Gastrocnemius medialis (tissue), 4 donors: ENCODE measurements at regions not wholly inside any gene's neighbourhood (a gene's known extent, or its start where the extent isn't known, plus 50 kb on each side); places are given as distances from the start of the nearest gene placed in this dataset.

Source experiments
- ATAC-seq, 2 donors: fragments of 150-250 bp; one replicate each; pipeline ENCODE4 v1.9.1; 2016
- DNase-seq, 2 donors: peaks; one replicate each; pipeline ENCODE4 v3.0.0-alpha.2; 2019
- H3K27ac ChIP-seq, 4 donors: fragments of 200-600 bp; sonication (generic); 1 replicate in 1 of 4; 2 replicates in 3 of 4; pipeline ENCODE4 v1.5.1; 2016 to 2018; ENCODE audit warnings: mild to moderate bottlenecking in 2 of 4, moderate library complexity in 1 of 4
- H3K27me3 ChIP-seq, 3 donors: fragments of 200-600 bp; sonication (generic) in 2 of 3; 1 replicate in 1 of 3; 2 replicates in 2 of 3; pipeline versions ENCODE4 v1.5.1 to v1.6.0; 2016 to 2019; ENCODE audit warnings: mild to moderate bottlenecking in 1 of 3, moderate library complexity in 1 of 3
- H3K36me3 ChIP-seq, 2 donors: fragments of 200-600 bp; sonication (generic) in 1 of 2; one replicate each; pipeline ENCODE4 v1.5.1; 2017 to 2018
- H3K4me1 ChIP-seq, 2 donors: fragments of 200-600 bp; sonication (generic) in 1 of 2; one replicate each; pipeline ENCODE4 v1.5.1; 2016 to 2017; ENCODE audit warnings: mild to moderate bottlenecking in 2 of 2
- H3K4me3 ChIP-seq, 4 donors: fragments of 200-600 bp; sonication (generic) in 3 of 4; 1 replicate in 1 of 4; 2 replicates in 3 of 4; pipeline ENCODE4 v1.5.1; 2016 to 2019; ENCODE audit warnings: mild to moderate bottlenecking in 2 of 4
- H3K9me3 ChIP-seq, 3 donors: fragments of 200-600 bp; sonication (generic) in 2 of 3; 1 replicate in 1 of 3; 2 replicates in 2 of 3; pipeline ENCODE4 v1.5.1; 2016 to 2019
- POLR2A ChIP-seq, 2 donors: fragments of 450-650 bp; IDR thresholded peaks; one replicate each; pipeline ENCODE4 v1.6.1; 2017; ENCODE audit warnings: antibody characterized with exemption in 2 of 2, mild to moderate bottlenecking in 2 of 2, moderate library complexity in 2 of 2
- in situ Hi-C, 4 donors: fragments of 200-750 bp; cut with MboI; loops; one replicate each; pipeline versions ENCODE4 v1.15.0 to v1.8.0; 2017; ENCODE audit warnings: low sequenced_read_pairs in 4 of 4
- intact Hi-C: fragments of 100-400 bp; cut with DNase I; formaldehyde crosslinking; loops from one replicate; pipeline ENCODE4 v1.15.1; 2023; ENCODE audit warnings: low total_unique reads
- TF ChIP-seq, protein P1 (sequence below), 5 experiments: fragments of 450-650 bp in 3 of 5; fragments of 200-600 bp in 2 of 5; sonication (generic) in 2 of 5; IDR thresholded peaks in 4 of 5; conservative IDR thresholded peaks in 1 of 5; 1 replicate in 4 of 5; 2 replicates in 1 of 5; pipeline ENCODE4 v1.5.1; 2016 to 2019; ENCODE audit warnings: antibody characterized with exemption in 5 of 5, mild to moderate bottlenecking in 3 of 5, moderate library complexity in 3 of 5

DNA sequence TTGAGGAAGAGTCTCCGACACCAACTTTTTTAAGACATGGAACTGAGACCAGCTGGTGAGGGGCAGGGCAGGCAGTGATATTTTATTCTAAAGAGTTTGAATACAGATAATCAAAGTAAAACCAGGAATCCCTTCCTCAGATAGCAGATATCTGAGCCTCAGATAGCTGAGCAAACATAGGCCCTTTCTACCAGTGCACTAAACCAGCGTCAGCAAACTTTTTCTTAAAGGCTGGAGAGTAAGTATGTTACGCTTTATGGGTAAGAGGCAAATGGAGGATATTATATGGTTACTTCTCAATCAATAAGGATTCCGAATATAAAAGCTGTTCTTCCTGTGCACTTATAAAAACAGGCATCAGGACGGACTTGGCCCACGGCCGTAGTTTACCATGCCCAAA lies 73.9 kb downstream of the WNT5A start:
- TF ChIP-seq, protein P1, sequence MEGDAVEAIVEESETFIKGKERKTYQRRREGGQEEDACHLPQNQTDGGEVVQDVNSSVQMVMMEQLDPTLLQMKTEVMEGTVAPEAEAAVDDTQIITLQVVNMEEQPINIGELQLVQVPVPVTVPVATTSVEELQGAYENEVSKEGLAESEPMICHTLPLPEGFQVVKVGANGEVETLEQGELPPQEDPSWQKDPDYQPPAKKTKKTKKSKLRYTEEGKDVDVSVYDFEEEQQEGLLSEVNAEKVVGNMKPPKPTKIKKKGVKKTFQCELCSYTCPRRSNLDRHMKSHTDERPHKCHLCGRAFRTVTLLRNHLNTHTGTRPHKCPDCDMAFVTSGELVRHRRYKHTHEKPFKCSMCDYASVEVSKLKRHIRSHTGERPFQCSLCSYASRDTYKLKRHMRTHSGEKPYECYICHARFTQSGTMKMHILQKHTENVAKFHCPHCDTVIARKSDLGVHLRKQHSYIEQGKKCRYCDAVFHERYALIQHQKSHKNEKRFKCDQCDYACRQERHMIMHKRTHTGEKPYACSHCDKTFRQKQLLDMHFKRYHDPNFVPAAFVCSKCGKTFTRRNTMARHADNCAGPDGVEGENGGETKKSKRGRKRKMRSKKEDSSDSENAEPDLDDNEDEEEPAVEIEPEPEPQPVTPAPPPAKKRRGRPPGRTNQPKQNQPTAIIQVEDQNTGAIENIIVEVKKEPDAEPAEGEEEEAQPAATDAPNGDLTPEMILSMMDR (IDR thresholded peaks at IDR 0.05 in 4 of 5, conservative IDR thresholded peaks at IDR 0.05 in 1 of 5) = no peak
- TF ChIP-seq POLR2A (IDR thresholded peaks at IDR 0.05) = no peak
- in situ Hi-C loops (no loop called here), intact Hi-C loops (no loop called here)
- no peak for DNase-seq
- Histone ChIP-seq H3K4me1 (no peaks in the 10 kb centered on the region), H3K27me3 (no peaks in the 10 kb centered on the region), H3K27ac (no peak overlapping the region), H3K4me3 (no peak overlapping the region), H3K36me3 (no peaks in the 10 kb centered on the region), H3K9me3 (no peaks in the 10 kb centered on the region)
- no peak for ATAC-seq

DNA sequence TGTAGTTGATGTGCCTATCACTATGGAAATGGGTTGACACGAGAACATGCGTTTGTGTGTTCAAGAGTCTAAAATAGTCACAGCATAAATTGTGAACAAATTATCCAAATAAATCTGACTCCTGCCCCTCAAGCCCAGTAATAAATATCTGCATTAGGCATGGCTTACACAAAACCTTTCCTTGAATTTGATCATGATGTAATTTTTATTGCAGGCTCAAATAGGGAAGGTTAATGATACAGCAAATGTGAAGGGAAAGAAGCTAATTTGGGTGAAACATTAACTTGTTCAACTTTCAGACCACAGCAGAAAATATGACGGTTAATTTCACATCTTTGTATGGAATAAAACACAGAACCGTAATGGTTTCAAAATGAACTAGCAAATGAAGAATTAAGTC lies 74.6 kb downstream of the WNT5A start:
- no peak for DNase-seq
- Histone ChIP-seq H3K27me3 (no peaks in the 10 kb centered on the region), H3K36me3 (no peaks in the 10 kb centered on the region), H3K4me3 (no peak overlapping the region), H3K27ac (no peak overlapping the region), H3K9me3 (no peaks in the 10 kb centered on the region), H3K4me1 (no peaks in the 10 kb centered on the region)
- TF ChIP-seq POLR2A (IDR thresholded peaks at IDR 0.05) = no peak
- TF ChIP-seq, protein P1 (IDR thresholded peaks at IDR 0.05 in 4 of 5, conservative IDR thresholded peaks at IDR 0.05 in 1 of 5) = no peak
- intact Hi-C loops = no loop called here
- ATAC-seq = no peak
- in situ Hi-C loops = no loop called here

DNA sequence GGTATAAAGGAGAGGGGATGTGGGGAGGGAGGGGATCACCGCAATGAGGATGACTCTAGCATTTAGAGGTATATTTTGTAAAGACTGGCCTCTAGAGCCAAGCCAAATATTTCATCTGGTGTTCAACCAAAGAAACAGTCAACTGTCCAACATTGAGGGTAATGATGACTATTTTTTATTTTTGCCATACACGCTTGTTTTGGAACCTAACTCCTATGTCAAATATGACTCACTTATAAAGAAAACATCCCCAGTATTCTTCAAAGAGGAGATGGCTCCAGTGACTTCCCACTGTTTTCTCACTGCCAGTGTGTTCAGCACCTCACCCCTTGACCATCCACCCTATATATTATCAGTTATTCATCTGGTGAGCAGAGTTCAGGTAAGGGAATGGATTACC lies 77.3 kb downstream of the WNT5A start:
- TF ChIP-seq POLR2A (IDR thresholded peaks at IDR 0.05) = no peak
- TF ChIP-seq, protein P1 (IDR thresholded peaks at IDR 0.05 in 4 of 5, conservative IDR thresholded peaks at IDR 0.05 in 1 of 5) = no peak
- in situ Hi-C loops (no loop called here), intact Hi-C loops (no loop called here)
- DNase-seq = no peak
- Histone ChIP-seq H3K36me3 (no peaks in the 10 kb centered on the region), H3K27me3 (no peaks in the 10 kb centered on the region), H3K27ac (no peak overlapping the region), H3K9me3 (no peaks in the 10 kb centered on the region), H3K4me3 (no peak overlapping the region), H3K4me1 (no peaks in the 10 kb centered on the region)
- no peak for ATAC-seq

DNA sequence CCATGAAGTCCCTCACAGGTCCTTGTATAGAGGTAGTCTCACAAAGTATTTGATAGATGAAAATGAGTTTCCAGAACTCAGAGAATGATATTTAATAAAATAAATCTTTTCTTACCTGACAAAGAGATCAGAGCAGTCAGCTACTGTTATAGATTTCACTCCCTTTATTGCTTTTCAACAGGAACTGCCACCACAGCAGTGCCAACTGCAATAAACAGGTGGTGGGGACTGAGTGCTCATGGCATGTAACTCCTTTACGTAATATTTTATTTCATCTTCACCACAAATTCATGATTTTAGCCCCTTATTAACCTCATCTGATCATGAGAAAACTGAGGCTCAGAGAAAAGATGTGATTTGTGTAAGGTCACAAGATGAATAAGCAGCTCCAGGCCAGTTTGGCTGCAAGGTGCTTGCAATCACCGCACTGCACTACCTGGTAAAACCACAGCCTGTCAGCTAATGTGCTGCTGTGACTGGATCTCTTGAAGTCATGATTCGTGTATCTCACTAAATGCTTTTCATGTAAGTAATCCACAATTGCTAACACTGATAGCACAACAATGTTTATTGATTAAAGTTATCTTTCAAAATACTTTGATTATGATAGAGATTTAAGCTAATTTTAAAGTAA lies 78.8 kb downstream of the WNT5A start:
- TF ChIP-seq, protein P1 (IDR thresholded peaks at IDR 0.05 in 4 of 5, conservative IDR thresholded peaks at IDR 0.05 in 1 of 5) = no peak
- no peak for TF ChIP-seq POLR2A (IDR thresholded peaks at IDR 0.05)
- no peak for ATAC-seq
- Histone ChIP-seq H3K4me1 (no peaks in the 10 kb centered on the region), H3K4me3 (no peak overlapping the region), H3K27ac (no peak overlapping the region), H3K36me3 (no peaks in the 10 kb centered on the region), H3K9me3 (no peaks in the 10 kb centered on the region), H3K27me3 (no peaks in the 10 kb centered on the region)
- DNase-seq = no peak
- intact Hi-C loops = no loop called here
- in situ Hi-C loops = no loop called here

DNA sequence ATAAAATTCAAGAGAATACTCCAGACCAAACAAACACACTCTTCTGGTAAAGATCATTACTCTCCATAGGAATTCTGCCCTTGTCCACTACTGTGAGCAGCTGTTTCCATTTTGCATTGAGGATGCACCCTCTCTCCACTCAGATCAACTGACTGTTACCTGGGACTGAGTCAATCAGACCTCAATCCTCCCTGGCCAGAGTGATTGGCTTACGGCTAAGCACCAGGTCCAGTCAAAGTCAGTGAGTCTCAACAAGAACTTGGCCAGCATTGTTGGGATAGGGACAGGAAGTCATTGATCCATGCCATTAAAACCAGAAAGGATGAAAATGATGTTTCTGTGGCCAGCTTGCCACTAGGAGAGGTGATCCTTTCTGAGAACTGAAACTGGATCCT lies 79.7 kb downstream of the WNT5A start:
- ATAC-seq = no peak
- TF ChIP-seq, protein P1 (IDR thresholded peaks at IDR 0.05 in 4 of 5, conservative IDR thresholded peaks at IDR 0.05 in 1 of 5) = no peak
- no peak for TF ChIP-seq POLR2A (IDR thresholded peaks at IDR 0.05)
- H3K4me3 ChIP-seq = no peak overlapping the region
- H3K27ac ChIP-seq = no peak overlapping the region
- no peaks in the 10 kb centered on the region for H3K9me3 ChIP-seq
- H3K4me1 ChIP-seq = no peaks in the 10 kb centered on the region
- intact Hi-C loops = no loop called here
- in situ Hi-C loops = no loop called here
- no peaks in the 10 kb centered on the region for H3K27me3 ChIP-seq
- H3K36me3 ChIP-seq = no peaks in the 10 kb centered on the region
- DNase-seq = no peak
